ENCODE measurements at regions not wholly inside any gene's neighbourhood (a gene's known extent, or its start where the extent isn't known, plus 50 kb on each side); places are given as distances from the start of the nearest gene placed in this dataset.

DNA sequence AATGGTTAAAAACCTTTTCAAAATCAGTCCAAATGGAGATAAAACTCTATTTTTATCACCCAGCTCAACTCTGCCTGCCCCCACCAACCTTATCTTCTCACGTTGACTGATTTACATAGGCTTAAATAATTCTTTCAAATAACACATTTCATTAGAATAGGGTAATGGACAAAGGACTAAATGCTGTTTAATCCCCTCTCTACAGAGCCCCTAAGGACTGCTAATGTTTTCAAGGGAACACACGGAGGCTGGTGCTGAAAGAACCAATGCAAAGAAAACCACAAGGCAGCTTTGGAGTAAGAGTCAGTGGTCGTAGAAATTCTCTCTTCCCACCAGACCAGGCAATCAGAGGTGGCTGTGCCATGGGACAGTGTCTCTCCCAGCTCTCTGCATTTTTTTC is 445.7 kb upstream of the MAF start:
- peak in 1 of 2 donors; percentile 28 for DNase-seq (ENCODE audit: low read depth in 1 of 2, low spot score in 1 of 2)
- Histone ChIP-seq H3K27ac (no peak overlapping the region), H3K9me3 (ENCODE audit: low read depth) (no peaks in the 10 kb centered on the region), H3K36me3 (no peaks in the 10 kb centered on the region), H3K4me1 (ENCODE audit: low read depth) (peaks cover 8% of the 10 kb centered on the region), H3K4me3 (no peak overlapping the region), H3K27me3 (peaks cover 99% of the 10 kb centered on the region)
- TF ChIP-seq, protein P1, sequence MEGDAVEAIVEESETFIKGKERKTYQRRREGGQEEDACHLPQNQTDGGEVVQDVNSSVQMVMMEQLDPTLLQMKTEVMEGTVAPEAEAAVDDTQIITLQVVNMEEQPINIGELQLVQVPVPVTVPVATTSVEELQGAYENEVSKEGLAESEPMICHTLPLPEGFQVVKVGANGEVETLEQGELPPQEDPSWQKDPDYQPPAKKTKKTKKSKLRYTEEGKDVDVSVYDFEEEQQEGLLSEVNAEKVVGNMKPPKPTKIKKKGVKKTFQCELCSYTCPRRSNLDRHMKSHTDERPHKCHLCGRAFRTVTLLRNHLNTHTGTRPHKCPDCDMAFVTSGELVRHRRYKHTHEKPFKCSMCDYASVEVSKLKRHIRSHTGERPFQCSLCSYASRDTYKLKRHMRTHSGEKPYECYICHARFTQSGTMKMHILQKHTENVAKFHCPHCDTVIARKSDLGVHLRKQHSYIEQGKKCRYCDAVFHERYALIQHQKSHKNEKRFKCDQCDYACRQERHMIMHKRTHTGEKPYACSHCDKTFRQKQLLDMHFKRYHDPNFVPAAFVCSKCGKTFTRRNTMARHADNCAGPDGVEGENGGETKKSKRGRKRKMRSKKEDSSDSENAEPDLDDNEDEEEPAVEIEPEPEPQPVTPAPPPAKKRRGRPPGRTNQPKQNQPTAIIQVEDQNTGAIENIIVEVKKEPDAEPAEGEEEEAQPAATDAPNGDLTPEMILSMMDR (IDR thresholded peaks at IDR 0.05; ENCODE audit: low read depth, low read length), result no peak

DNA sequence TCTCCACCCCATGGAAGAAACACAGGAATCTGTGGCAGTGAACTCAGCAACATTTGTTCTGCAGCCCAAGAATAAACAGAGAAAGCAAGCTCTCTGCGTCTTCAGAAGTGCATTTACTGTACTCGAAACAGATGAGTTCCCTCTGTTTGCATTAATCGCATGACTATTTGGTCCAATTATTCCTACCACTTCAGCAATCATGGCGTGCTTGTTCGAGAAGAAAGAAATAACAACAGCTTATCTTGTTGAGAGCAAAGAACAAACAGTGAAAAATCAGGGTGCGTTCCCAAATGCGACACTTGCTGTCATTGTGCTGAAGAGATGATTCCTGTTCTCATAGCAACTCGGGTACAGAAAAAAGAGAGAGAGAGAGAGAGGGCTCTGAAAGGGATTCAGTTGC is 445.3 kb upstream of the MAF start:
- Histone ChIP-seq H3K36me3 (no peaks in the 10 kb centered on the region), H3K4me1 (ENCODE audit: low read depth) (peaks cover 8% of the 10 kb centered on the region), H3K27me3 (peaks cover 99% of the 10 kb centered on the region), H3K4me3 (no peak overlapping the region), H3K27ac (no peak overlapping the region), H3K9me3 (ENCODE audit: low read depth) (no peaks in the 10 kb centered on the region)
- TF ChIP-seq, protein P1 (IDR thresholded peaks at IDR 0.05; ENCODE audit: low read depth, low read length), result no peak
- DNase-seq (ENCODE audit: low read depth in 1 of 2, low spot score in 1 of 2), result no peak

DNA sequence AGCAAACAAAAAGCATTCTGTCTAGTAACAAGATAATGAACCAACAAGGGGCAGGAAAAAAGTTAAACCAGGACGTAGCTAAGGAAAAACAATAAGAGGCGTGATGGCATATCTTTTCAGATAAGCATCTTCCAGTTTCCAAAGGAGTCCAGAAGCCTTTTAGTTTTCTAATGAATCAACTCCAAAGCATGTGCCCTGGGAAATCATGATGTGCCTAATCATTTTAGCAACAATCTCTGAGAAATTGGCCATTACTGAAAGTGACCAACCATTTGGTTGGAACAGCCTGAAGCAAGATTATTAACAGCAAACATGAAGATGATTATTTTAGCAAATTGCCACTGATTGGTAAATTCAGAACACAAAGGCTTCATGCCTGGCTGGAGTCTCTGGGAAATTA is 440.9 kb upstream of the MAF start:
- Histone ChIP-seq H3K9me3 (ENCODE audit: low read depth) (no peaks in the 10 kb centered on the region), H3K27ac (no peak overlapping the region), H3K27me3 (peaks cover 100% of the 10 kb centered on the region), H3K4me3 (no peak overlapping the region), H3K36me3 (no peaks in the 10 kb centered on the region), H3K4me1 (ENCODE audit: low read depth) (peaks cover 6% of the 10 kb centered on the region)
- no peak for DNase-seq (ENCODE audit: low read depth in 1 of 2, low spot score in 1 of 2)
- TF ChIP-seq, protein P1 (IDR thresholded peaks at IDR 0.05; ENCODE audit: low read depth, low read length), result no peak

DNA sequence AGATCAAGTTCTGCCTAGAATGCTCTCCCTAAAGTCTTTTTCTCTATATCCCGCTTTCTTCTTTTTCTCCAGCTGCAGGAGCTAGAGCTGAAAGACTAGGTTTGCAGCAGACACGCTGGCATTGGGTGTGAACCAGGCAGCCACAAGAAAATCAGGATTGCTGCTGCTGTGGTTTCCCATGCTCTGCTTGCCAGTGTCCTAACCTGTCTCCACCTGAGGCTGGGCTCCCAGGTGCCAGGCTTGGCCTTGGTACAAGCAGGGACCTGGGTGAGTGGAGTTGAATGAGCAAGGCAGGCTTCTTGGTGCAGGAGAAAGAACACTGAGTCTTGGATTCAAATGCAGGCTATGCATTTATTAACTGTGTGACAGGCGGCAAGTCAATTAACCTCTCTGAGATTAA is 440.3 kb upstream of the MAF start:
- Histone ChIP-seq H3K36me3 (no peaks in the 10 kb centered on the region), H3K9me3 (ENCODE audit: low read depth) (no peaks in the 10 kb centered on the region), H3K4me1 (ENCODE audit: low read depth) (no peaks in the 10 kb centered on the region), H3K27me3 (peaks cover 100% of the 10 kb centered on the region), H3K27ac (no peak overlapping the region), H3K4me3 (no peak overlapping the region)
- DNase-seq (ENCODE audit: low read depth in 1 of 2, low spot score in 1 of 2), result no peak
- TF ChIP-seq, protein P1 (IDR thresholded peaks at IDR 0.05; ENCODE audit: low read depth, low read length), result no peak

DNA sequence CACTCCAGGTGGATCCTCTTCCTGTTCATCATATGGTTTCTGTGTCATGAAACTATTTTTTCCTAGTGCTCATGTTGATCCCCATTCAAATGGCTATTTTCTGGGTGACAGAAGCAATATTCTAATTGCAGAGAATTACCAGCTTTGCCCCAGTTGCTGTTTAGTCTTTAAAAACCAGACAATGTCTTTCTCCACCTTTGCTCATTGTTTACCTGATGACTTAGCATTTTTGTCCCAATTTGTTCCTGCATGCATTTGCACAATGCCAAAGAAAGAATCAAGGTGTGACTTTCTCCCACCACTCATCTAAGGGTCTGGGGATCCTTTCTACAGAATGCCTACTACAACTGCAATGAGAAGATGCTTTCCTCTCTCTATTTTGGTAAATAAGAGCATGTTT is 439.9 kb upstream of the MAF start:
- Histone ChIP-seq H3K36me3 (no peaks in the 10 kb centered on the region), H3K9me3 (ENCODE audit: low read depth) (no peaks in the 10 kb centered on the region), H3K27ac (no peak overlapping the region), H3K27me3 (peaks cover 100% of the 10 kb centered on the region), H3K4me1 (ENCODE audit: low read depth) (no peaks in the 10 kb centered on the region), H3K4me3 (no peak overlapping the region)
- TF ChIP-seq, protein P1 (IDR thresholded peaks at IDR 0.05; ENCODE audit: low read depth, low read length), result no peak
- DNase-seq (ENCODE audit: low read depth in 1 of 2, low spot score in 1 of 2), result no peak

DNA sequence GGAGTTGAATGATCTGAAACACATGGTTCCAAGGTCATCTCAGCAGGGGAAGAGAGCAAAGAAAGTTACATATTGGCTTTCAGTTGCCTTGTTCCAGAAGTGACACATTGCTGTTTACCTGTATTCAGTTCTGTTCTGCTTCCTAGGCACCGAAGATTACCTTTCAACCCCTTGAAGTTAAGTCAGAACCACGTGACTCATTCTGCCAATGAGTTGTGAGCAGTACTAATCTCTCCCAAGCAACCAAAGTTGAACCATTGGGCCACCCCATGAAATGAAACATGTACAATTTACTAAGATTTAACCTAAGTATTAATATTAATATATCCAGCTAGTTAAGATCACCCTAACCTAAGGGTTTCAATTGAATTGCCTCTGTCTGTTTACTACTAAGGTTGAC is 439.2 kb upstream of the MAF start:
- Histone ChIP-seq H3K36me3 (no peaks in the 10 kb centered on the region), H3K27me3 (peaks cover 98% of the 10 kb centered on the region), H3K4me1 (ENCODE audit: low read depth) (no peaks in the 10 kb centered on the region), H3K4me3 (no peak overlapping the region), H3K27ac (no peak overlapping the region), H3K9me3 (ENCODE audit: low read depth) (no peaks in the 10 kb centered on the region)
- TF ChIP-seq, protein P1 (IDR thresholded peaks at IDR 0.05; ENCODE audit: low read depth, low read length), result no peak
- no peak for DNase-seq (ENCODE audit: low read depth in 1 of 2, low spot score in 1 of 2)
